H1 (cell line): ENCODE measurements at regions not wholly inside any gene's neighbourhood (a gene's known extent, or its start where the extent isn't known, plus 50 kb on each side); places are given as distances from the start of the nearest gene placed in this dataset.

Source experiments
- CTCF ChIA-PET: fragments of 300-600 bp; sonication (Branson Sonifier 250); formaldehyde crosslinking; loops from one replicate; lab custom pipeline; 2021; ENCODE audit not compliant: partially characterized antibody; lab: Charles Lee
- POLR2A ChIA-PET: fragments of 300-600 bp; sonication (Branson Sonifier 250); formaldehyde crosslinking; loops from one replicate; lab custom pipeline; 2021; ENCODE audit warnings: inconsistent platforms; ENCODE audit not compliant: partially characterized antibody; lab: Charles Lee
- DNase-seq, 2 experiments: peaks; one replicate each; pipeline versions ENCODE4 v3.0.0 to v3.0.0-alpha.2; 2010 to 2022; ENCODE audit warnings: low spot score in 2 of 2, low read depth in 1 of 2, mixed read lengths in 1 of 2
- FAIRE-seq: peaks from 2 replicates; lab custom pipeline; 2011; peaks lifted over from hg19 to GRCh38; lab: Jason Lieb, UNC
- H2AFZ ChIP-seq: 2 replicates; pipeline ENCODE4 v1.8.1; 2012; ENCODE audit warnings: low read length, inconsistent platforms
- H2AK5ac ChIP-seq: 2 replicates; pipeline ENCODE4 v1.6.1; 2013; ENCODE audit warnings: low read depth, low read length
- H2BK120ac ChIP-seq: replicated peaks from 2 replicates; pipeline ENCODE3; 2013; ENCODE audit warnings: low read depth, low read length, inconsistent platforms
- H2BK12ac ChIP-seq: 2 replicates; pipeline ENCODE4 v1.6.1; 2013; ENCODE audit warnings: low read depth, low read length
- H2BK15ac ChIP-seq: 2 replicates; pipeline ENCODE4 v1.6.1; 2013; ENCODE audit warnings: low read length
- H2BK20ac ChIP-seq: 2 replicates; pipeline ENCODE4 v1.6.1; 2013; ENCODE audit warnings: low read length
- H2BK5ac ChIP-seq: 2 replicates; pipeline ENCODE4 v1.6.1; 2013; ENCODE audit warnings: low read depth, low read length
- H3K14ac ChIP-seq: 2 replicates; pipeline ENCODE4 v1.6.1; 2013; ENCODE audit warnings: inconsistent platforms; ENCODE audit not compliant: insufficient read length
- H3K18ac ChIP-seq: 2 replicates; pipeline ENCODE4 v1.6.1; 2013; ENCODE audit warnings: low read length; ENCODE audit errors: extremely low read depth
- H3K23ac ChIP-seq: 2 replicates; pipeline ENCODE4 v1.6.1; 2013; ENCODE audit warnings: inconsistent platforms; ENCODE audit not compliant: insufficient read length
- H3K23me2 ChIP-seq: 2 replicates; pipeline ENCODE4 v1.6.1; 2013; ENCODE audit warnings: low read depth, low read length
- H3K27ac ChIP-seq: 2 replicates; pipeline ENCODE4 v1.6.1; 2011; ENCODE audit warnings: low read depth, low read length, inconsistent platforms
- H3K27me3 ChIP-seq, 4 experiments: replicated peaks in 1 of 4; 1 replicate in 1 of 4; 2 replicates in 3 of 4; pipeline versions ENCODE4 v1.6.1 to v1.8.1; 2011 to 2013; ENCODE audit warnings: low read length in 3 of 4, mild to moderate bottlenecking in 3 of 4, inconsistent platforms in 2 of 4, mixed read lengths in 2 of 4, moderate library complexity in 1 of 4; ENCODE audit not compliant: control insufficient read depth in 3 of 4, insufficient read depth in 3 of 4; ENCODE audit errors: extremely low read depth in 1 of 4
- H3K36me3 ChIP-seq, 4 experiments: 2 replicates each; pipeline versions ENCODE4 v1.6.1 to v1.8.1; 2011 to 2013; ENCODE audit warnings: mild to moderate bottlenecking in 4 of 4, low read length in 3 of 4, moderate library complexity in 2 of 4, control low read depth in 1 of 4, inconsistent platforms in 1 of 4; ENCODE audit not compliant: insufficient read depth in 4 of 4, control insufficient read depth in 2 of 4
- H3K4ac ChIP-seq: replicated peaks from 2 replicates; pipeline ENCODE3; 2013; ENCODE audit warnings: low read length, low read depth, mixed read lengths, inconsistent platforms; ENCODE audit not compliant: insufficient read length
- H3K4me1 ChIP-seq, 4 experiments: replicated peaks in 1 of 4; 1 replicate in 1 of 4; 2 replicates in 3 of 4; pipeline versions ENCODE4 v1.6.1 to v1.8.1; 2011 to 2013; ENCODE audit warnings: low read length in 3 of 4, inconsistent platforms in 2 of 4, mixed read lengths in 1 of 4; ENCODE audit not compliant: insufficient read depth in 4 of 4, control insufficient read depth in 3 of 4
- H3K4me2 ChIP-seq, 2 experiments: 2 replicates each; pipeline versions ENCODE4 v1.6.1 to v1.8.1; 2011 to 2013; ENCODE audit warnings: low read depth in 2 of 2, low read length in 2 of 2, control low read depth in 1 of 2, inconsistent platforms in 1 of 2, mild to moderate bottlenecking in 1 of 2; ENCODE audit not compliant: insufficient read depth in 1 of 2
- H3K4me3 ChIP-seq, 4 experiments: fragments of 200-600, 300-600 bp in 1 of 4; sonication (generic), shearing (Covaris generic), sonication (Bioruptor Twin) in 1 of 4; 2 replicates each; pipeline versions ENCODE4 v1.5.1 to v1.8.1; 2011 to 2016; ENCODE audit warnings: low read length in 4 of 4, low read depth in 3 of 4, control low read depth in 2 of 4, inconsistent platforms in 2 of 4, mild to moderate bottlenecking in 2 of 4, mixed read lengths in 1 of 4, moderate library complexity in 1 of 4; ENCODE audit not compliant: insufficient read depth in 2 of 4; ENCODE audit errors: extremely low read depth in 1 of 4
- H3K56ac ChIP-seq: replicated peaks from 2 replicates; pipeline ENCODE3; 2013; ENCODE audit warnings: low read depth, mild to moderate bottlenecking, mixed read lengths, low read length, inconsistent platforms; ENCODE audit not compliant: insufficient read length
- H3K79me1 ChIP-seq: 2 replicates; pipeline ENCODE4 v1.6.1; 2013; ENCODE audit warnings: low read depth, low read length, control low read depth
- H3K79me2 ChIP-seq, 2 experiments: 2 replicates each; pipeline versions ENCODE4 v1.6.1 to v1.8.1; 2012 to 2013; ENCODE audit warnings: low read length in 2 of 2, mild to moderate bottlenecking in 2 of 2, inconsistent platforms in 1 of 2; ENCODE audit not compliant: insufficient read depth in 2 of 2, control insufficient read depth in 1 of 2
- H3K9ac ChIP-seq, 4 experiments: replicated peaks in 1 of 4; 1 replicate in 1 of 4; 2 replicates in 3 of 4; pipeline versions ENCODE4 v1.6.1 to v1.8.1; 2011 to 2013; ENCODE audit warnings: low read depth in 3 of 4, low read length in 3 of 4, control low read depth in 2 of 4, mild to moderate bottlenecking in 2 of 4, moderate library complexity in 2 of 4, inconsistent platforms in 1 of 4; ENCODE audit errors: extremely low read depth in 1 of 4
- H3K9me3 ChIP-seq, 2 experiments: 2 replicates each; pipeline versions ENCODE4 v1.6.1 to v1.8.1; 2012 to 2013; ENCODE audit warnings: mild to moderate bottlenecking in 2 of 2, moderate library complexity in 2 of 2, control low read depth in 1 of 2, inconsistent platforms in 1 of 2, low read depth in 1 of 2, low read length in 1 of 2, mixed read lengths in 1 of 2; ENCODE audit not compliant: insufficient read depth in 2 of 2
- H4K20me1 ChIP-seq, 2 experiments: replicated peaks in 1 of 2; 2 replicates each; pipeline versions ENCODE3 to v1.8.1; 2011 to 2013; ENCODE audit warnings: inconsistent platforms in 2 of 2, low read length in 2 of 2, mild to moderate bottlenecking in 1 of 2; ENCODE audit not compliant: insufficient read depth in 2 of 2, control insufficient read depth in 1 of 2
- H4K5ac ChIP-seq: 2 replicates; pipeline ENCODE4 v1.6.1; 2013; ENCODE audit warnings: low read length, low read depth, mixed read lengths, inconsistent platforms; ENCODE audit not compliant: insufficient read length
- H4K8ac ChIP-seq: 2 replicates; pipeline ENCODE4 v1.8.0; 2013; ENCODE audit warnings: mild to moderate bottlenecking, moderate library complexity, low read length, inconsistent platforms; ENCODE audit not compliant: insufficient read depth; ENCODE audit errors: extremely low read depth
- H4K91ac ChIP-seq: replicated peaks from 2 replicates; pipeline ENCODE3; 2013; ENCODE audit warnings: low read length, mixed read lengths, inconsistent platforms; ENCODE audit not compliant: insufficient read length
- ASH2L ChIP-seq: fragments of 200-600, 300-600 bp; sonication (generic); IDR thresholded peaks from one replicate; pipeline ENCODE4 v1.7.1; 2017; ENCODE audit warnings: low read length
- CEBPB ChIP-seq: IDR thresholded peaks from 2 replicates; pipeline ENCODE4 v1.6.1; 2012; ENCODE audit warnings: low read depth, low read length
- EP300 ChIP-seq, 2 experiments: IDR thresholded peaks; 1 replicate in 1 of 2; 2 replicates in 1 of 2; pipeline ENCODE4 v1.6.1; 2011 to 2012; ENCODE audit warnings: low read depth in 2 of 2, low read length in 2 of 2, mild to moderate bottlenecking in 2 of 2, borderline replicate concordance in 1 of 2, inconsistent platforms in 1 of 2, moderate library complexity in 1 of 2
- GABPA ChIP-seq: IDR thresholded peaks from 2 replicates; pipeline ENCODE4 v1.6.1; 2011; ENCODE audit warnings: mild to moderate bottlenecking, low read length, moderate library complexity, borderline replicate concordance; ENCODE audit not compliant: insufficient read depth
- JUN ChIP-seq: IDR thresholded peaks from 2 replicates; pipeline ENCODE4 v1.6.1; 2011; ENCODE audit warnings: low read depth, mild to moderate bottlenecking, improper control_type of control experiment, low read length
- KDM4A ChIP-seq: IDR thresholded peaks from one replicate; pipeline ENCODE4 v1.7.1; 2012; ENCODE audit warnings: low read depth, mild to moderate bottlenecking, moderate library complexity, low read length, inconsistent platforms; ENCODE audit not compliant: severe bottlenecking
- MAFK ChIP-seq: IDR thresholded peaks from 2 replicates; pipeline ENCODE4 v1.6.1; 2012; ENCODE audit warnings: low read depth, mild to moderate bottlenecking, improper control_type of control experiment, low read length
- POLR2A ChIP-seq, 2 experiments: IDR thresholded peaks; 1 replicate in 1 of 2; 2 replicates in 1 of 2; pipeline ENCODE4 v1.6.1; 2011; ENCODE audit warnings: low read depth in 2 of 2, low read length in 2 of 2, mild to moderate bottlenecking in 2 of 2; ENCODE audit errors: control extremely low read depth in 1 of 2
- RAD21 ChIP-seq, 2 experiments: IDR thresholded peaks in 1 of 2; conservative IDR thresholded peaks in 1 of 2; 2 replicates each; pipeline ENCODE4 v1.6.1; 2011; ENCODE audit warnings: low read depth in 2 of 2, low read length in 2 of 2, improper control_type of control experiment in 1 of 2, inconsistent platforms in 1 of 2, mild to moderate bottlenecking in 1 of 2, moderate library complexity in 1 of 2
- SAP30 ChIP-seq: fragments of 300-600 bp; sonication (generic); IDR thresholded peaks from 2 replicates; pipeline ENCODE4 v1.7.1; 2012; ENCODE audit warnings: low read length, moderate library complexity, mild to moderate bottlenecking, inconsistent platforms; ENCODE audit not compliant: insufficient read depth, insufficient replicate concordance
- SRF ChIP-seq: IDR thresholded peaks from 2 replicates; pipeline ENCODE4 v1.6.1; 2011; ENCODE audit warnings: mild to moderate bottlenecking, low read depth, low read length, moderate library complexity
- SUZ12 ChIP-seq: fragments of 200-600 bp; sonication (generic); IDR thresholded peaks from 2 replicates; pipeline ENCODE4 v1.6.1; 2012; ENCODE audit warnings: mild to moderate bottlenecking, inconsistent platforms, low read length, moderate library complexity, mixed read lengths
- TAF1 ChIP-seq: IDR thresholded peaks from 2 replicates; pipeline ENCODE4 v1.6.1; 2011; ENCODE audit warnings: mild to moderate bottlenecking, low read depth, low read length
- TBP ChIP-seq: IDR thresholded peaks from 2 replicates; pipeline ENCODE4 v1.6.1; 2011; ENCODE audit warnings: low read depth, low read length, improper control_type of control experiment
- TCF12 ChIP-seq: IDR thresholded peaks from 2 replicates; pipeline ENCODE4 v1.6.1; 2011; ENCODE audit warnings: low read depth, mild to moderate bottlenecking, low read length
- TEAD4 ChIP-seq: IDR thresholded peaks from 2 replicates; pipeline ENCODE4 v1.6.1; 2012; ENCODE audit warnings: low read depth, low read length, inconsistent platforms, mixed read lengths
- WGBS, 2 experiments: shearing (Covaris generic) in 1 of 2; methylation state at CpG; one replicate each; pipeline versions ENCODE4 v1.1.6 to v1.1.7; 2013 to 2015; ENCODE audit warnings: low lambda C conversion rate in 2 of 2, mixed read lengths in 2 of 2, inconsistent platforms in 1 of 2, low coverage in 1 of 2, missing lambda C conversion rate in 1 of 2; ENCODE audit not compliant: insufficient replicate concordance in 2 of 2, insufficient coverage in 1 of 2, insufficient read length in 1 of 2; ENCODE audit errors: extremely low coverage in 1 of 2, missing lambda C conversion rate in 1 of 2; 5-methylcytosine and 5-hydroxymethylcytosine counted together

DNA sequence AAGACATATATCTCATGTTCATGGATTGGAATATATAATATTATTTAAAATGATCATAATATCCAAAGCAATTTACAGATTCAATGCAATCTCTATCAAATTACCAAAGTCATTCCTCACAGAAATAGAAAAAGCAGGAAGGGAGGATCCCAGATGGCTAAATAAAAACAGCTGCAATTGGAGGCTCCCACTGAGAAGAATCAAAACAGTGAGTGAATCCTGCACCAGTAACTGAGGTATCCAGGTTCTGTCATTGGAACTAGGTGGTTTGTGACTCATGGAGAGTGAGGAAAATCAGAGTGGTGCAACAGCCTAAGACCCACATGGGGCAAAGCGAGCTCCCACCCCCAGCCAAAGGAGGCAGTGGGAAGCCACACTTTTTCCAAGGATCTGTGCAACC lies 128.4 kb downstream of the MTERF1 start:
- FAIRE-seq, result no peak
- TF ChIP-seq JUN (no peak), KDM4A (no peak), GABPA (no peak), MAFK (no peak), ASH2L (no peak), RAD21 (IDR thresholded peaks at IDR 0.05 in 1 of 2, conservative IDR thresholded peaks at IDR 0.05 in 1 of 2; ENCODE audit: low read depth in 2 of 2, low read length in 2 of 2) (no peak), SUZ12 (no peak), TAF1 (no peak), CEBPB (no peak), TEAD4 (no peak), POLR2A (IDR thresholded peaks at IDR 0.05; ENCODE audit: control extremely low read depth in 1 of 2, low read depth in 2 of 2, low read length in 2 of 2) (no peak), SAP30 (no peak), TBP (no peak), SRF (no peak), TCF12 (no peak), EP300 (IDR thresholded peaks at IDR 0.05; ENCODE audit: borderline replicate concordance in 1 of 2, low read depth in 2 of 2, low read length in 2 of 2) (no peak)

More for the DNA sequence above, 128.4 kb downstream of the MTERF1 start:
- no peak overlapping the region for H2BK120ac ChIP-seq
- no peak overlapping the region for H3K4me2 ChIP-seq
- no peak overlapping the region for H2BK12ac ChIP-seq
- H3K23me2 ChIP-seq, result no peaks in the 10 kb centered on the region
- no peak overlapping the region for H4K5ac ChIP-seq
- no peak overlapping the region for H3K18ac ChIP-seq
- DNase-seq, result no peak
- ChIA-PET CTCF (interaction anchor here (0.6 kb wide), 1 partner anchor 1175 kb away, joined by 3 read pairs; no protein-coding TSS in a partner anchor), POLR2A (no interaction called here)
- H2AK5ac ChIP-seq, result no peak overlapping the region
- no peaks in the 10 kb centered on the region for H3K36me3 ChIP-seq
- H2BK20ac ChIP-seq, result no peak overlapping the region
- no peak overlapping the region for H4K8ac ChIP-seq
- no peaks in the 10 kb centered on the region for H3K4me1 ChIP-seq
- H3K14ac ChIP-seq, result no peak overlapping the region
- H3K27me3 ChIP-seq, result no peaks in the 10 kb centered on the region
- no peak overlapping the region for H3K9ac ChIP-seq
- no peak overlapping the region for H2AFZ ChIP-seq
- WGBS, 2 experiments, result 88% methylated on average over 1 of the region's 1 CpG; no CpG with 5 or more reads in 1 of the 2 experiments
- H3K79me1 ChIP-seq, result no peaks in the 10 kb centered on the region
- H2BK5ac ChIP-seq, result no peak overlapping the region
- H3K56ac ChIP-seq, result no peak overlapping the region
- no peaks in the 10 kb centered on the region for H3K9me3 ChIP-seq
- H3K4me3 ChIP-seq, result no peak overlapping the region
- H4K20me1 ChIP-seq, result no peaks in the 10 kb centered on the region
- H2BK15ac ChIP-seq, result no peak overlapping the region
- no peak overlapping the region for H3K27ac ChIP-seq
- no peak overlapping the region for H3K23ac ChIP-seq
- H3K79me2 ChIP-seq, result no peaks in the 10 kb centered on the region
- H4K91ac ChIP-seq, result no peak overlapping the region
- no peak overlapping the region for H3K4ac ChIP-seq
